ENCODE measurements at regions not wholly inside any gene's neighbourhood (a gene's known extent, or its start where the extent isn't known, plus 50 kb on each side); places are given as distances from the start of the nearest gene placed in this dataset.

DNA sequence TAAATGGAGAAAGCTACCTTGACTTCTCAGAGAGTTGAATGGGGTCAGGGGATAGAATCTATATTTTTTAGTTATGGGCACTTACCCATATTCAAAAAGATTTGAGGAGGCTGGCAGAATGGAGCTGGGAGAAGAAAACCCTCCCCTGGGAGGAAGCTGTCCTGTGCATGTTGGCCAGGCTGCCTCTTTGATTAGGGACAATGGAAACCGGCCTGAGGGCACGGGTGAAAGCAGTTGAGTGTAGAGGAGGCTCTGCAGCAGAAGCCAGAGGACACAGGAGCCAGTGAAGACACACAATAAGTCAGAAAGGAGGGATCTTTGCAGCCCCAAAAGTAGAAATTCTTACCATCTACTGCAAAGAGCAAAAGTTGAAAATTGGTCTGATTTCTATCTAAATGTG lies 66.6 kb upstream of the B3GAT1 start:
- no peak for DNase-seq (ENCODE audit: extremely low spot score in 2 of 2)
- no peaks in the 10 kb centered on the region for H3K9me3 ChIP-seq
- no peak overlapping the region for H3K27ac ChIP-seq
- intact Hi-C loops (cut with DNase I): no loop called here
- no peaks in the 10 kb centered on the region for H3K4me1 ChIP-seq
- H3K36me3 ChIP-seq: no peaks in the 10 kb centered on the region
- H3K27me3 ChIP-seq: no peaks in the 10 kb centered on the region
- no peak overlapping the region for H3K4me3 ChIP-seq
- TF ChIP-seq POLR2AphosphoS5 (IDR thresholded peaks at IDR 0.05; ENCODE audit: insufficient read depth in 1 of 2, low read depth in 1 of 2) (no peak), POLR2A (IDR thresholded peaks at IDR 0.05) (no peak)
- TF ChIP-seq, protein P1, sequence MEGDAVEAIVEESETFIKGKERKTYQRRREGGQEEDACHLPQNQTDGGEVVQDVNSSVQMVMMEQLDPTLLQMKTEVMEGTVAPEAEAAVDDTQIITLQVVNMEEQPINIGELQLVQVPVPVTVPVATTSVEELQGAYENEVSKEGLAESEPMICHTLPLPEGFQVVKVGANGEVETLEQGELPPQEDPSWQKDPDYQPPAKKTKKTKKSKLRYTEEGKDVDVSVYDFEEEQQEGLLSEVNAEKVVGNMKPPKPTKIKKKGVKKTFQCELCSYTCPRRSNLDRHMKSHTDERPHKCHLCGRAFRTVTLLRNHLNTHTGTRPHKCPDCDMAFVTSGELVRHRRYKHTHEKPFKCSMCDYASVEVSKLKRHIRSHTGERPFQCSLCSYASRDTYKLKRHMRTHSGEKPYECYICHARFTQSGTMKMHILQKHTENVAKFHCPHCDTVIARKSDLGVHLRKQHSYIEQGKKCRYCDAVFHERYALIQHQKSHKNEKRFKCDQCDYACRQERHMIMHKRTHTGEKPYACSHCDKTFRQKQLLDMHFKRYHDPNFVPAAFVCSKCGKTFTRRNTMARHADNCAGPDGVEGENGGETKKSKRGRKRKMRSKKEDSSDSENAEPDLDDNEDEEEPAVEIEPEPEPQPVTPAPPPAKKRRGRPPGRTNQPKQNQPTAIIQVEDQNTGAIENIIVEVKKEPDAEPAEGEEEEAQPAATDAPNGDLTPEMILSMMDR (IDR thresholded peaks at IDR 0.05): no peak

DNA sequence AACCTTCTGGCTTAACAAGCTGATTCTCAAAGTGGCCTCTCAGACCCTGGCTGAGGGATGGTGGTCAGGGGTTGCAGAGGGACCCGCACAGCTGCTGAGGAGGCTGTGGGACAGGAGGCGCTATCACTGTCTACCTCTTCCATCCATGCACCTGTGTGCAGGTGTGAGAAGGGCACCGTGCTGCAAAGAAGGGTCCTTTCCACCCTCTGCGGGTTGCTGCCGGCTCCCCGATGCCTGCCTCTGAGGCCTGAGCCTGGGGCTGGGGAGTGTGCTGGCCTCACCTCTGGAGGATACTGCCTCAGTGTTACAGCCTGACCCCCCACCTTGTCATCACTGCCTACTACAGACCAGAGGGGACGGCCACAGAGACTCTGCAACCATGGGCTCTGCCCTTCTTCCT lies 66.1 kb upstream of the B3GAT1 start:
- no peak overlapping the region for H3K27ac ChIP-seq
- H3K36me3 ChIP-seq: no peaks in the 10 kb centered on the region
- DNase-seq (ENCODE audit: extremely low spot score in 2 of 2): no peak
- no peak overlapping the region for H3K4me3 ChIP-seq
- H3K9me3 ChIP-seq: no peaks in the 10 kb centered on the region
- no peak for TF ChIP-seq POLR2A (IDR thresholded peaks at IDR 0.05)
- TF ChIP-seq POLR2AphosphoS5 (IDR thresholded peaks at IDR 0.05; ENCODE audit: insufficient read depth in 1 of 2, low read depth in 1 of 2): no peak
- TF ChIP-seq, protein P1 (IDR thresholded peaks at IDR 0.05): no peak
- no peaks in the 10 kb centered on the region for H3K27me3 ChIP-seq
- intact Hi-C loops (cut with DNase I): no loop called here
- no peaks in the 10 kb centered on the region for H3K4me1 ChIP-seq

DNA sequence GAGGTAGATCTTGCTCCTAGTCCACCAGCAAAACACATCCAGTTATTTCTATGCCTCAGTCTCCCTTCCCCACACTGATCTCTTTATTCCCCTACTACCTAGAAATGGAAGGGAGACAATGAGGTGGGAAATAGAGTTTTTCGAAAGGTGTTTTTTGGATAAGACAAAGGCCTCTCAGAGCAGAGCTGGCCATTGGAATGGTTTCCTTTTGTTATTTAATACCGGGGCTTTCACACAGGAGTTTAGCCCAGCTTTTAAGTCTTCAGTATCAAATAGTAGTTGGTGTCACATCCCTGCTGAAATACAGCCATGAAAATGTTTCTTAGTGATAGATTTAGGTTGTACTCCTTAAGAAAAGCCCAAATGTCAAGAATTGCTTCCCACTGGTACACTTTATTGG lies 65.4 kb upstream of the B3GAT1 start:
- intact Hi-C loops (cut with DNase I): no loop called here

DNA sequence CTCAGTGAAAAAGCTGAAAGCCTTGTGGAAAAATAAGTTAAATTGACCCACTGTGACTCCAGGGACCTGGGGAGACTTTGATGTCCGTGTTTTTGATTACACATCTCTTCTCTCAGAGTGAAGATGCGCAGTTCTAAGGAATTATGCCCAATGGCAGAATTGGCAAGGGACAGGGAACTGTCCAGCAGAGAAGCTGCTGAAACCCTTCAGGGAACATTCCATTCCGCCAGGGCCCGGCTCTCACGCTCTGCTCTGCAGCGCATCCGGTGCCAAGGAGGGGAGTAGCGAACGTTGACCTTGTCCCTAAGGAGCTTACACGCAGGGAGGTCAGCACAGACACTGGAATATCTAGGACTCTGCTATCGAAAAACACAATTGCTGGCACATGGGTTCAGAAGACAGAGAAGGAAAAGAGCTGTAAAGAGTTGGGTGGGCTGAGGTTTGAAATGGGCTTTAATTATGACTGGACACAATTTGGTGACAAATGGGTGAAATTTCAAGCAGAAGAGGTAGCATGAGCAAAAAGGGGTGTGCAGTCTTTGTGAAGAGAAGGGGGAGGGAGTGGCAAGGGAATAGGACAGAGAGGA lies 64.5 kb upstream of the B3GAT1 start:
- Histone ChIP-seq H3K4me1 (no peaks in the 10 kb centered on the region), H3K27ac (no peak overlapping the region), H3K4me3 (no peak overlapping the region), H3K27me3 (no peaks in the 10 kb centered on the region), H3K36me3 (no peaks in the 10 kb centered on the region), H3K9me3 (no peaks in the 10 kb centered on the region)
- no peak for DNase-seq (ENCODE audit: extremely low spot score in 2 of 2)
- intact Hi-C loops (cut with DNase I): no loop called here
- TF ChIP-seq POLR2A (IDR thresholded peaks at IDR 0.05) (no peak), POLR2AphosphoS5 (IDR thresholded peaks at IDR 0.05; ENCODE audit: insufficient read depth in 1 of 2, low read depth in 1 of 2) (no peak)
- TF ChIP-seq, protein P1 (IDR thresholded peaks at IDR 0.05): no peak

More for the DNA sequence above, 65.4 kb upstream of the B3GAT1 start:
- Histone ChIP-seq H3K9me3 (no peaks in the 10 kb centered on the region), H3K27me3 (no peaks in the 10 kb centered on the region), H3K36me3 (no peaks in the 10 kb centered on the region), H3K27ac (no peak overlapping the region), H3K4me1 (no peaks in the 10 kb centered on the region), H3K4me3 (no peak overlapping the region)
- DNase-seq (ENCODE audit: extremely low spot score in 2 of 2): no peak
- TF ChIP-seq POLR2A (IDR thresholded peaks at IDR 0.05): no peak
- TF ChIP-seq, protein P1 (IDR thresholded peaks at IDR 0.05): no peak
- no peak for TF ChIP-seq POLR2AphosphoS5 (IDR thresholded peaks at IDR 0.05; ENCODE audit: insufficient read depth in 1 of 2, low read depth in 1 of 2)

DNA sequence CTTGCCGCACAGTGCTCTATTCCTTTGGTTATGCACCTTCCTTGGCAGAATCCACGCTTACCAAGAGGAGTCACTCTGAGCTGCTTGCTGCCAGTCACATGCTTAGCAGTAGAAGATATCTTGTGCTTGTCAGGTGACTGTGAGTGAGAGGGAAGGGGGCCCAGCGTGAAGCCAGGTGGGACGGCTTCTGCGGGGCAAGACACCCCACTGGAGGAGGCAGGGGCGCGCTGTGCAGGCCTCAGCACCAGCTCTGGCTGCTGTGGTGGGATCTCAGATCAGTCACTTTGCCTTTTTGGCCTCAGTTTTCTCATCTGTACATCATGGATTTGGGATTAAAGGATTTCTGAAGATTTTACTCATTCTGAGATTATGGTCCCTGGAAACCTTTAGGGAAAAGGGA lies 63.9 kb upstream of the B3GAT1 start:
- H3K4me3 ChIP-seq: no peak overlapping the region
- H3K27me3 ChIP-seq: no peaks in the 10 kb centered on the region
- H3K27ac ChIP-seq: no peak overlapping the region
- no peak for DNase-seq (ENCODE audit: extremely low spot score in 2 of 2)
- H3K4me1 ChIP-seq: no peaks in the 10 kb centered on the region
- H3K9me3 ChIP-seq: no peaks in the 10 kb centered on the region
- no peaks in the 10 kb centered on the region for H3K36me3 ChIP-seq
- TF ChIP-seq POLR2AphosphoS5 (IDR thresholded peaks at IDR 0.05; ENCODE audit: insufficient read depth in 1 of 2, low read depth in 1 of 2): no peak
- TF ChIP-seq, protein P1 (IDR thresholded peaks at IDR 0.05): no peak
- no peak for TF ChIP-seq POLR2A (IDR thresholded peaks at IDR 0.05)
- intact Hi-C loops (cut with DNase I): no loop called here
